ENCODE measurements at regions not wholly inside any gene's neighbourhood (a gene's known extent, or its start where the extent isn't known, plus 50 kb on each side); places are given as distances from the start of the nearest gene placed in this dataset.

GRCh38 chr5:156135531-156135930, 191.4 kb upstream of the SGCD start (continued):
- TF ChIP-seq MYC (IDR thresholded peaks at IDR 0.05; ENCODE audit: low read depth, low read length) (no peak), MYC (CRISPR knock-in tag; IDR thresholded peaks at IDR 0.05; ENCODE audit: borderline replicate concordance, low read depth) (no peak), BRF1 (IDR thresholded peaks at IDR 0.05; ENCODE audit: borderline replicate concordance, extremely low read depth, insufficient read length) (no peak), CSDE1 (IDR thresholded peaks at IDR 0.05) (no peak)

DNA sequence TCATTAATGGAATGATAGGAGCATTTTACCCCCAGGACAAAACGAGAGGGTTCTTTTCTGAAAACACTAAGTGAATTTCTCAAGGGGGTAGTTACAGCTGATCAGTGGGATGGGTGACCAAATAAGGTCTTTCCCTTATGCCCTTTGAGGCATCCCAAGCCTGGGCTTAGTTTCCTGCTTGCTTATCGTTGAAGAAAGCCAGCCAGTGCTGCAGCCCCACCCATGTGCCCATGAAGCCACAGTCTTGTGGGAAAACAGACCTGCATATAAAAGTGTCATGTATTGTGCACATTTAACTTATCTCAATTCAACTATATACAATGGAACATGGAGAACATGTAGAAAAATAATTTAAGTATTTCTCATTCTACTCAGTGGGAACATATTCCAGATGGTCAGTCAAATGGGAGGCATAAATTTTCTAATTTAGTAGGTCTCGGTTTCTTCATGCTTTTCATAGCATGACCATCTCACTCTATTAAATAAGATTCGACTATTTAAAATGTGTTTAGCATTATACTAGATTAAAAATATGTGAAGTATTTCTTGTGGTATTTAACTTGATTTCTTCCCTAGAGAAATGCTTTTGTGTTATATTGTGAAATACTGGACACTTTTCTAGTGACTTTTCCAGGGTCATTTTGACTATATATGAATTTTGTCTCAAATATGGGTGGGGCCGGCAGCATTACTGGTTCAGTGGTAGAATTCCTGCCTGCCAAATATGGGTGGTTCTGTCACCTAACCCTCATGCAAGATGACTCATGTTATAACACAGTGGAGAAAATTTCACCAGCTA, 189.7 kb upstream of the SGCD start:
- H3K4me3 ChIP-seq, result no peak overlapping the region
- no peak for TF ChIP-seq ARHGAP35 (IDR thresholded peaks at IDR 0.05; ENCODE audit: partially characterized antibody)
- H3K4me2 ChIP-seq (ENCODE audit: insufficient read depth, low read length), result no peak overlapping the region
- no peak overlapping the region for H3K27ac ChIP-seq (ENCODE audit: extremely low read depth, low read depth, low read length)
- no peak for ATAC-seq
- no peaks in the 10 kb centered on the region for H3K36me3 ChIP-seq (ENCODE audit: control insufficient read depth, insufficient read depth, low read length)
- H3K79me2 ChIP-seq (ENCODE audit: control insufficient read depth, insufficient read depth, low read length), result no peaks in the 10 kb centered on the region
- FAIRE-seq, result no peak
- ChIA-PET POLR2A (no interaction called here), CTCF (ENCODE audit: low intra/inter-chr PET ratio) (no interaction called here)
- no peaks in the 10 kb centered on the region for H3K9me1 ChIP-seq (ENCODE audit: control insufficient read depth, insufficient read depth, low read length)
- DNase-seq (ENCODE audit: extremely low read depth in 1 of 4, low spot score in 3 of 4), result no peak
- WGBS (ENCODE audit: insufficient coverage, low coverage, missing lambda C conversion rate), result 0% methylated on average over 5 of the region's 5 CpGs
- no peak overlapping the region for H2AFZ ChIP-seq (ENCODE audit: low read depth, low read length)
- in situ Hi-C loops (cut with MboI) (no loop called here), intact Hi-C loops (cut with micrococcal nuclease) (no loop called here)
- no TSS peak for BruUV-seq (replicated peaks)
- no peaks in the 10 kb centered on the region for H3K9me3 ChIP-seq (replicated peaks; ENCODE audit: control insufficient read depth, insufficient read depth, low read depth, low read length)
- H4K20me1 ChIP-seq (replicated peaks; ENCODE audit: control insufficient read depth, insufficient read depth, low read length), result no peaks in the 10 kb centered on the region
- H3K27me3 ChIP-seq (ENCODE audit: control insufficient read depth in 2 of 2, insufficient read depth in 2 of 2, low read length in 2 of 2), result no peaks in the 10 kb centered on the region
- no peak overlapping the region for H3K9ac ChIP-seq (ENCODE audit: insufficient read depth in 1 of 2, low read depth in 2 of 2, low read length in 2 of 2)
- no peaks in the 10 kb centered on the region for H3K4me1 ChIP-seq (replicated peaks in 1 of 2; ENCODE audit: control insufficient read depth in 2 of 2, insufficient read depth in 2 of 2, low read length in 2 of 2)
